ENCODE measurements at regions not wholly inside any gene's neighbourhood (a gene's known extent, or its start where the extent isn't known, plus 50 kb on each side); places are given as distances from the start of the nearest gene placed in this dataset.

DNA sequence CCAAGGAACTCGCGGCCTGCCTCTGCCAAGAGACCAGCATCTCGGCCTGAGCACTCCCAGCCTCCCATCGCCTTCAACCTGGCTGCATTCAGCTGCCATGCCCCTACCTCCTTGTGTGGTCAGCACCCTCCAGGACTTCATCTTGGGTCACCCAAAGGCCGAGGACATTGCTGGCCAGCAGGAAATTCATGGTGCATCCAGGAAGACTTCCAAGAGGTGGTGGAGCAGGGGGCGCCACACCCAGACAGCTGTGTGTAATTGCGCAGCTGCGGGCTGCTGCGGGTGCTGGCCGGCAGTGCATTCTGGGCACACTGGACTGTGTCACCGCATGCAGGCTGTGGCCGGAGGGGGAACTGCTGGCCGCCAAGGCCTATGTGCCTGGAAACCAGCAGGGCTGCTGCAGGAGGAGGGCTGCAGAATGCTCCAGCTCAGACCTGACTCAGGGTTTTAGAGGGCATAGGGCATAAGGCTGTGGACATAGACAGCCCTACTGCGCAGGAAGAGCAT is 164.3 kb upstream of the TUBA3C start:
- TF ChIP-seq POLR2A (IDR thresholded peaks at IDR 0.05), result no peak
- TF ChIP-seq, protein P1, sequence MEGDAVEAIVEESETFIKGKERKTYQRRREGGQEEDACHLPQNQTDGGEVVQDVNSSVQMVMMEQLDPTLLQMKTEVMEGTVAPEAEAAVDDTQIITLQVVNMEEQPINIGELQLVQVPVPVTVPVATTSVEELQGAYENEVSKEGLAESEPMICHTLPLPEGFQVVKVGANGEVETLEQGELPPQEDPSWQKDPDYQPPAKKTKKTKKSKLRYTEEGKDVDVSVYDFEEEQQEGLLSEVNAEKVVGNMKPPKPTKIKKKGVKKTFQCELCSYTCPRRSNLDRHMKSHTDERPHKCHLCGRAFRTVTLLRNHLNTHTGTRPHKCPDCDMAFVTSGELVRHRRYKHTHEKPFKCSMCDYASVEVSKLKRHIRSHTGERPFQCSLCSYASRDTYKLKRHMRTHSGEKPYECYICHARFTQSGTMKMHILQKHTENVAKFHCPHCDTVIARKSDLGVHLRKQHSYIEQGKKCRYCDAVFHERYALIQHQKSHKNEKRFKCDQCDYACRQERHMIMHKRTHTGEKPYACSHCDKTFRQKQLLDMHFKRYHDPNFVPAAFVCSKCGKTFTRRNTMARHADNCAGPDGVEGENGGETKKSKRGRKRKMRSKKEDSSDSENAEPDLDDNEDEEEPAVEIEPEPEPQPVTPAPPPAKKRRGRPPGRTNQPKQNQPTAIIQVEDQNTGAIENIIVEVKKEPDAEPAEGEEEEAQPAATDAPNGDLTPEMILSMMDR (IDR thresholded peaks at IDR 0.05), result no peak
- no peak for TF ChIP-seq POLR2AphosphoS5 (IDR thresholded peaks at IDR 0.05)
- no peak for TF ChIP-seq EP300 (IDR thresholded peaks at IDR 0.05)

Measured in upper lobe of left lung (tissue), 4 donors.